Activated T-helper 1 cell treated with anti-CD3 and anti-CD28 coated beads, Interleukin-12 subunit alpha, Interleukin-12 subunit beta, Interleukin-2, Interleukin-4 antibody, amounts not matched to agents 30 ng/mL and 10 ng/mL and 1 ng/mL, durations not matched to agents 14 hours and 24 hours and 36 hours (primary cell): ENCODE measurements at regions not wholly inside any gene's neighbourhood (a gene's known extent, or its start where the extent isn't known, plus 50 kb on each side); places are given as distances from the start of the nearest gene placed in this dataset.

Source experiments
- DNase-seq: peaks from one replicate; pipeline ENCODE4 v3.0.0; 2021; ENCODE audit warnings: low spot score
- H3K27ac Mint-ChIP-seq: one replicate; pipeline ENCODE4 v1.8.0; 2021; ENCODE audit warnings: mild to moderate bottlenecking, mixed read lengths
- H3K27me3 Mint-ChIP-seq: one replicate; pipeline ENCODE4 v1.8.0; 2022; ENCODE audit warnings: mild to moderate bottlenecking, moderate library complexity, mixed read lengths; ENCODE audit not compliant: insufficient read depth
- H3K36me3 Mint-ChIP-seq: one replicate; pipeline ENCODE4 v1.8.0; 2021; ENCODE audit warnings: low read depth, mixed read lengths
- H3K4me1 Mint-ChIP-seq: one replicate; pipeline ENCODE4 v1.8.0; 2021; ENCODE audit warnings: low read depth, mixed read lengths
- H3K4me3 Mint-ChIP-seq: one replicate; pipeline ENCODE4 v1.8.0; 2021; ENCODE audit warnings: mild to moderate bottlenecking, moderate library complexity, mixed read lengths
- H3K9me3 Mint-ChIP-seq: one replicate; pipeline ENCODE4 v1.8.0; 2021; ENCODE audit warnings: mixed read lengths
- intact Hi-C: fragments of 100-400 bp; cut with micrococcal nuclease; formaldehyde crosslinking; loops from one replicate; pipeline ENCODE4 v1.15.1; 2024

DNA sequence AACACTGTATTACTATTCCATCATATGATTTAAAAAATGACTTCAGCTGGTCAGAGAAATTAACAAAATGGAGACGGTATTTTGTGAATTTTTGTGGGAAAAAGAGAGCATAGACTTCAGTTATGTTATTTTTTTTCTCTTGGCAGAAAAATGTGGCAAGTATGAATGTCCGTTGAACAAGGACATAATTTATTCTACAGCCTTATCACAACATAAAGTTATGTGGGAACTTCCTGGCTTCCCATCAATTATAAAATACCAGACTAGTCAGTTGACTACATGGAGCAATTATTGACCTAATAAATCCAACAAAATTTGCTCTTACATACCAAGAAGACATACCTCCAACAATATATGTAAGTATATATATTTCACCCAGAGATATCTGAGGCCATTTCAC is 88.6 kb upstream of the PPP1R3A start:
- H3K4me3 Mint-ChIP-seq = no peak overlapping the region
- intact Hi-C loops = no loop called here
- peaks cover 3% of the 10 kb centered on the region for H3K27me3 Mint-ChIP-seq
- no peak overlapping the region for H3K27ac Mint-ChIP-seq
- H3K36me3 Mint-ChIP-seq = no peaks in the 10 kb centered on the region
- DNase-seq = no peak
- peaks cover 3% of the 10 kb centered on the region for H3K9me3 Mint-ChIP-seq
- H3K4me1 Mint-ChIP-seq = no peaks in the 10 kb centered on the region

DNA sequence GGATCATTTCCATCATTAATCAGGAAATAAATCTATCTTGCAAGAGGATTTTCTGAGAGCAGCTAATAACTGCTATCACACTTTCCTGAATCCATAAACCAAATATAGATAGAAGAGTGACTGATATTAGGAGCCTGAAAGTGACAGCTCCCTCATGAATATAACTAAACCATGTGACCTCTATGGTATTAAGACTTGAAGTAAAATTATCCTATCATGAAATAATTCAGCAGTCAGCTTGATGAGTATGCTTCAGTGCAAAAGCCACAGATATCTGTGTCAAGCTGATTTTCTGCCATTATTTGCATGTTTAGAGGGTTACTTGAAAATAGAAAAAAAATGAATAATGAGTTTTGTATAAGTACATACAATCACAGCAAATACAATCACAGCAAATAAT is 80.1 kb upstream of the PPP1R3A start:
- intact Hi-C loops = no loop called here
- Mint-ChIP-seq H3K36me3 (no peaks in the 10 kb centered on the region), H3K27ac (no peak overlapping the region), H3K9me3 (peaks cover 8% of the 10 kb centered on the region), H3K4me1 (no peaks in the 10 kb centered on the region), H3K4me3 (no peak overlapping the region), H3K27me3 (no peaks in the 10 kb centered on the region)
- no peak for DNase-seq

- no peaks in the 10 kb centered on the region for H3K4me1 Mint-ChIP-seq
- H3K27me3 Mint-ChIP-seq = no peaks in the 10 kb centered on the region
- no peaks in the 10 kb centered on the region for H3K9me3 Mint-ChIP-seq
- H3K36me3 Mint-ChIP-seq = no peaks in the 10 kb centered on the region
- no peak for DNase-seq
- intact Hi-C loops = no loop called here
- H3K27ac Mint-ChIP-seq = no peak overlapping the region
- H3K4me3 Mint-ChIP-seq = no peak overlapping the region
Measured at GRCh38 chr7:113996405-113996804, 77.6 kb upstream of the PPP1R3A start.

DNA sequence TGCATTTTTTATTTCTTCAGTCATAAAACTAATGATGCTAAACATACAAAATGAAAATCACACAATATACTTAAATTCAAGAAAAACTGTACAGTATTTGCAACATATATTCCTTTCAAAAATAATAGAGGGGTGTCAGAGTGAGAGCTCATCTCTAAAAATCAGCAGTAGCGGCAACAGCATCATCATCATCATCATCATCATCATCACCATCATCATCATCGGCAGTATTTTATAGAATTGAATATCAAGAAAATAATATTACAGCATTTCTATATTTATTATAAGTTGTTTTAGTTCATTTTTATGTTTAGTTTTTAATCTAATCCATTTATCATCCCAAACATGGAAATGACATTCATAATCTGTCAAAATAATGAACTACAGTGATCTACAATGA is 67.4 kb upstream of the PPP1R3A start:
- intact Hi-C loops = no loop called here
- no peak overlapping the region for H3K27ac Mint-ChIP-seq
- H3K4me1 Mint-ChIP-seq = no peaks in the 10 kb centered on the region
- no peaks in the 10 kb centered on the region for H3K27me3 Mint-ChIP-seq
- H3K4me3 Mint-ChIP-seq = no peak overlapping the region
- no peaks in the 10 kb centered on the region for H3K36me3 Mint-ChIP-seq
- no peaks in the 10 kb centered on the region for H3K9me3 Mint-ChIP-seq
- no peak for DNase-seq

DNA sequence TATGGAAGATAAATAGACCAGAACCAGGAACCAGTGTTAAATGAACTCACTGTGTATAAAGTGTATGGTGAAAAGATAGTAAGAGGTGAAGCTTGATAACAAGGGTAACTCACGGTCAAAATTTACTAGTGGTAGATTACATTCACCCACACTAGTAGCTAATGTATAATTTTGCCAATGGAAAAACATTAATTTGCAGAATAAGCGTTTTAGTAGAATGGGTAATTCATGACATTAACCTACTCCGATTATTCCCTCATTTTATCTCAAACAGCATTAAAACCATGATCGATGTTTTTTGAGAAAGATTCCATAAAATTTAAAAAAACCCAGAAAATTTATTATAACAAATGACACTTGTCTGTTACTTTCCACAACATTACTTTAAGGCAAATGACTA is 57.7 kb upstream of the PPP1R3A start:
- Mint-ChIP-seq H3K9me3 (no peaks in the 10 kb centered on the region), H3K4me3 (no peak overlapping the region), H3K4me1 (no peaks in the 10 kb centered on the region), H3K27me3 (no peaks in the 10 kb centered on the region), H3K27ac (no peak overlapping the region), H3K36me3 (no peaks in the 10 kb centered on the region)
- no peak for DNase-seq
- intact Hi-C loops = no loop called here

- no peak for DNase-seq
- Mint-ChIP-seq H3K4me1 (no peaks in the 10 kb centered on the region), H3K36me3 (no peaks in the 10 kb centered on the region), H3K9me3 (no peaks in the 10 kb centered on the region), H3K27ac (no peak overlapping the region), H3K27me3 (no peaks in the 10 kb centered on the region), H3K4me3 (no peak overlapping the region)
- intact Hi-C loops = no loop called here
Measured at GRCh38 chr7:113968713-113969112, 49.9 kb upstream of the PPP1R3A start.
